Muscle layer of colon (tissue), 2 donors: ENCODE measurements at regions not wholly inside any gene's neighbourhood (a gene's known extent, or its start where the extent isn't known, plus 50 kb on each side); places are given as distances from the start of the nearest gene placed in this dataset.
"Not testable (repeated sequence)": the region's sequence is repeated elsewhere in the genome, so short reads cannot be mapped to it uniquely, and the experiment has no call there.

Experiments used
- H3K27ac ChIP-seq: one replicate; pipeline ENCODE4 v1.7.0; 2013; ENCODE audit warnings: low read depth, mild to moderate bottlenecking, low read length, moderate library complexity
- H3K27me3 ChIP-seq, 2 donors: one replicate each; pipeline ENCODE4 v1.7.0; 2013; ENCODE audit warnings: low read length in 2 of 2, mild to moderate bottlenecking in 2 of 2; ENCODE audit not compliant: insufficient read depth in 2 of 2, control insufficient read depth in 1 of 2
- H3K36me3 ChIP-seq: one replicate; pipeline ENCODE4 v1.7.0; 2013; ENCODE audit warnings: mild to moderate bottlenecking, low read length; ENCODE audit not compliant: insufficient read depth
- H3K4me1 ChIP-seq: one replicate; pipeline ENCODE4 v1.7.0; 2013; ENCODE audit warnings: mild to moderate bottlenecking, low read length; ENCODE audit not compliant: insufficient read depth
- H3K4me3 ChIP-seq, 2 donors: one replicate each; pipeline ENCODE4 v1.7.0; 2013; ENCODE audit warnings: low read length in 2 of 2, low read depth in 1 of 2, mild to moderate bottlenecking in 1 of 2, moderate library complexity in 1 of 2
- H3K9ac ChIP-seq: one replicate; pipeline ENCODE4 v1.7.0; 2013; ENCODE audit warnings: low read length
- H3K9me3 ChIP-seq: one replicate; pipeline ENCODE4 v1.7.0; 2013; ENCODE audit warnings: mild to moderate bottlenecking, low read length
- donor health status: abdominal sarcoma.
- donor health status: Adenocarcinoma of cecum.

- not testable (repeated sequence) for H3K4me3 ChIP-seq, H3K36me3 ChIP-seq, H3K9ac ChIP-seq, H3K4me1 ChIP-seq, H3K9me3 ChIP-seq, H3K27me3 ChIP-seq, H3K27ac ChIP-seq
Measured at GRCh38 chr6:71232890-71233289, 55.7 kb upstream of the OGFRL1 start.

- H3K4me3 ChIP-seq: no peak overlapping the region
- no peaks in the 10 kb centered on the region for H3K9me3 ChIP-seq
- H3K27me3 ChIP-seq: no peaks in the 10 kb centered on the region
- no peak overlapping the region for H3K9ac ChIP-seq
- H3K27ac ChIP-seq: no peak overlapping the region
- no peaks in the 10 kb centered on the region for H3K36me3 ChIP-seq
- no peaks in the 10 kb centered on the region for H3K4me1 ChIP-seq
Measured at GRCh38 chr6:71236926-71237434, 51.6 kb upstream of the OGFRL1 start.

- H3K4me3 ChIP-seq: no peak overlapping the region
- H3K9ac ChIP-seq: no peak overlapping the region
- no peaks in the 10 kb centered on the region for H3K27me3 ChIP-seq
- H3K9me3 ChIP-seq: no peaks in the 10 kb centered on the region
- no peak overlapping the region for H3K27ac ChIP-seq
- H3K36me3 ChIP-seq: no peaks in the 10 kb centered on the region
- H3K4me1 ChIP-seq: no peaks in the 10 kb centered on the region
Measured at GRCh38 chr6:71238351-71238750, 50.3 kb upstream of the OGFRL1 start.
